SK-N-SH (cell line): ENCODE measurements at regions not wholly inside any gene's neighbourhood (a gene's known extent, or its start where the extent isn't known, plus 50 kb on each side); places are given as distances from the start of the nearest gene placed in this dataset.

Source experiments
- CTCF ChIA-PET: fragments of 300-600, 350-600 bp; formaldehyde crosslinking; extraction: SDS; loops from one replicate; lab custom pipeline; 2021; lab: Yijun Ruan, JAX
- POLR2A ChIA-PET: fragments of 350-600 bp; sonication (Branson Sonifier 250); formaldehyde crosslinking; extraction: SDS; loops from one replicate; lab custom pipeline; 2020; ENCODE audit warnings: antibody characterized with exemption, inconsistent platforms; lab: Yijun Ruan, JAX
- DNase-seq: peaks from one replicate; pipeline ENCODE4 v3.0.0; 2012
- H2AFZ ChIP-seq: fragments of 200-600 bp; sonication (generic); 2 replicates; pipeline ENCODE4 v1.8.1; 2016; ENCODE audit warnings: antibody characterized with exemption, mild to moderate bottlenecking, low read depth
- H3F3A ChIP-seq: fragments of 200-600 bp; sonication (generic); replicated peaks from 2 replicates; pipeline ENCODE3; 2016; ENCODE audit warnings: antibody characterized with exemption, mild to moderate bottlenecking; ENCODE audit not compliant: insufficient read depth
- H3K27ac ChIP-seq, 2 experiments: fragments of 200-500 bp in 1 of 2; fragments of 200-600 bp in 1 of 2; sonication (Bioruptor generic) in 1 of 2; sonication (generic), shearing (Covaris generic) in 1 of 2; 2 replicates each; pipeline versions ENCODE4 v1.5.1 to v1.6.1; 2014 to 2016; ENCODE audit warnings: low read depth in 2 of 2, inconsistent platforms in 1 of 2, low read length in 1 of 2, mild to moderate bottlenecking in 1 of 2, mixed read lengths in 1 of 2
- H3K27me3 ChIP-seq: fragments of 200-600 bp; sonication (generic), shearing (Covaris generic); 2 replicates; pipeline ENCODE4 v1.6.1; 2016; ENCODE audit warnings: mixed run types; ENCODE audit not compliant: insufficient read depth
- H3K36me3 ChIP-seq, 2 experiments: fragments of 200-500 bp in 1 of 2; fragments of 200-600 bp in 1 of 2; sonication (Bioruptor generic) in 1 of 2; sonication (generic) in 1 of 2; replicated peaks in 1 of 2; 2 replicates each; pipeline versions ENCODE3 to v1.5.1; 2014 to 2016; ENCODE audit warnings: low read length in 1 of 2, mild to moderate bottlenecking in 1 of 2; ENCODE audit not compliant: insufficient read depth in 2 of 2, control insufficient read depth in 1 of 2
- H3K4me1 ChIP-seq, 2 experiments: fragments of 200-500 bp in 1 of 2; fragments of 200-600 bp in 1 of 2; sonication (Bioruptor generic) in 1 of 2; sonication (generic), shearing (Covaris generic) in 1 of 2; 2 replicates each; pipeline versions ENCODE4 v1.5.1 to v1.6.1; 2014 to 2016; ENCODE audit warnings: low read depth in 1 of 2, low read length in 1 of 2, mixed run types in 1 of 2; ENCODE audit not compliant: insufficient read depth in 2 of 2, control insufficient read depth in 1 of 2
- H3K4me2 ChIP-seq: fragments of 200-600 bp; sonication (generic), shearing (Covaris generic); 2 replicates; pipeline ENCODE4 v1.6.1; 2017; ENCODE audit warnings: mixed run types
- H3K4me3 ChIP-seq, 2 experiments: fragments of 200-500 bp in 1 of 2; fragments of 200-600 bp in 1 of 2; sonication (Bioruptor generic) in 1 of 2; sonication (generic), shearing (Covaris generic) in 1 of 2; 2 replicates each; pipeline versions ENCODE4 v1.5.1 to v1.8.1; 2014 to 2016; ENCODE audit warnings: low read depth in 2 of 2, inconsistent platforms in 1 of 2, low read length in 1 of 2, mild to moderate bottlenecking in 1 of 2, mixed read lengths in 1 of 2, moderate library complexity in 1 of 2
- H3K79me2 ChIP-seq: fragments of 200-600 bp; sonication (generic); 2 replicates; pipeline ENCODE4 v1.8.1; 2017; ENCODE audit warnings: mild to moderate bottlenecking; ENCODE audit not compliant: insufficient read depth
- H3K9ac ChIP-seq: fragments of 200-600 bp; sonication (generic); 2 replicates; pipeline ENCODE4 v1.6.1; 2017; ENCODE audit warnings: mixed run types
- H3K9me2 ChIP-seq: fragments of 200-600 bp; sonication (generic); 2 replicates; pipeline ENCODE4 v1.6.1; 2017; ENCODE audit warnings: mixed run types
- H3K9me3 ChIP-seq: fragments of 200-600 bp; sonication (generic); 2 replicates; pipeline ENCODE4 v1.6.1; 2017; ENCODE audit warnings: mixed run types, mild to moderate bottlenecking, moderate library complexity
- H4K20me1 ChIP-seq: fragments of 200-600 bp; sonication (generic); 2 replicates; pipeline ENCODE4 v1.6.1; 2017; ENCODE audit warnings: mild to moderate bottlenecking, mixed run types; ENCODE audit not compliant: insufficient read depth
- CHD2 ChIP-seq: fragments of 150-350 bp; IDR thresholded peaks from 2 replicates; pipeline ENCODE4 v1.6.1; 2018; ENCODE audit warnings: low read length; ENCODE audit not compliant: partially characterized antibody
- ELF1 ChIP-seq: IDR thresholded peaks from 2 replicates; pipeline ENCODE4 v1.4.0; 2012
- EZH2phosphoT487 ChIP-seq: fragments of 200-600 bp; sonication (generic); IDR thresholded peaks from 2 replicates; pipeline ENCODE4 v1.6.1; 2017; ENCODE audit warnings: low read depth, mixed run types, mild to moderate bottlenecking, antibody characterized with exemption, moderate library complexity, borderline replicate concordance
- FOSL2 ChIP-seq: IDR thresholded peaks from 2 replicates; pipeline ENCODE4 v1.4.0; 2012; ENCODE audit warnings: low read depth, mild to moderate bottlenecking, moderate library complexity, borderline replicate concordance
- GABPA ChIP-seq: IDR thresholded peaks from 2 replicates; pipeline ENCODE4 v1.4.0; 2012; ENCODE audit warnings: low read depth, mild to moderate bottlenecking
- JUND ChIP-seq: IDR thresholded peaks from 2 replicates; pipeline ENCODE4 v1.4.0; 2012
- MEF2A ChIP-seq: IDR thresholded peaks from 2 replicates; pipeline ENCODE4 v1.4.0; 2012; ENCODE audit warnings: low read depth, borderline replicate concordance
- MXI1 ChIP-seq: IDR thresholded peaks from 2 replicates; pipeline ENCODE4 v1.6.1; 2012; ENCODE audit warnings: mild to moderate bottlenecking, low read depth, low read length, improper control_type of control experiment
- NRF1 ChIP-seq: IDR thresholded peaks from 2 replicates; pipeline ENCODE4 v1.6.1; 2012; ENCODE audit warnings: low read depth, mild to moderate bottlenecking, low read length
- RFX5 ChIP-seq: IDR thresholded peaks from 2 replicates; pipeline ENCODE4 v1.6.1; 2012; ENCODE audit warnings: mild to moderate bottlenecking, improper control_type of control experiment, low read length
- RXRA ChIP-seq: IDR thresholded peaks from 2 replicates; pipeline ENCODE4 v1.4.0; 2012; ENCODE audit warnings: low read depth, mild to moderate bottlenecking, borderline replicate concordance
- SIN3A ChIP-seq: IDR thresholded peaks from 2 replicates; pipeline ENCODE4 v1.6.1; 2012; ENCODE audit warnings: low read depth, mild to moderate bottlenecking, low read length, moderate library complexity, borderline replicate concordance
- TAF1 ChIP-seq: IDR thresholded peaks from 2 replicates; pipeline ENCODE4 v1.6.1; 2012; ENCODE audit warnings: low read depth, mild to moderate bottlenecking, low read length, moderate library complexity, borderline replicate concordance
- TEAD4 ChIP-seq: IDR thresholded peaks from 2 replicates; pipeline ENCODE4 v1.4.0; 2012; ENCODE audit warnings: mild to moderate bottlenecking, borderline replicate concordance; ENCODE audit not compliant: insufficient read depth
- YY1 ChIP-seq: IDR thresholded peaks from 2 replicates; pipeline ENCODE4 v1.4.0; 2012; ENCODE audit warnings: low read depth, mild to moderate bottlenecking
- WGBS: methylation state at CpG from one replicate; pipeline ENCODE4 v1.1.6; 2017; ENCODE audit warnings: low lambda C conversion rate; 5-methylcytosine and 5-hydroxymethylcytosine counted together
- TF ChIP-seq, protein P1 (sequence below): IDR thresholded peaks from 2 replicates; pipeline ENCODE4 v1.6.1; 2012; ENCODE audit warnings: mild to moderate bottlenecking, low read depth, low read length, moderate library complexity
- TF ChIP-seq, protein P2 (sequence below): fragments of 150-350 bp; IDR thresholded peaks from 2 replicates; pipeline ENCODE4 v1.6.1; 2016; ENCODE audit warnings: mild to moderate bottlenecking, low read depth, low read length
- TF ChIP-seq, protein P3 (sequence below): IDR thresholded peaks from 2 replicates; pipeline ENCODE4 v1.4.0; 2012; ENCODE audit warnings: low read depth, borderline replicate concordance
- TF ChIP-seq, protein P4 (sequence below): fragments of 200-600 bp; sonication (generic); IDR thresholded peaks from 2 replicates; pipeline ENCODE4 v1.6.1; 2017; ENCODE audit warnings: antibody characterized with exemption, mild to moderate bottlenecking, moderate library complexity

DNA sequence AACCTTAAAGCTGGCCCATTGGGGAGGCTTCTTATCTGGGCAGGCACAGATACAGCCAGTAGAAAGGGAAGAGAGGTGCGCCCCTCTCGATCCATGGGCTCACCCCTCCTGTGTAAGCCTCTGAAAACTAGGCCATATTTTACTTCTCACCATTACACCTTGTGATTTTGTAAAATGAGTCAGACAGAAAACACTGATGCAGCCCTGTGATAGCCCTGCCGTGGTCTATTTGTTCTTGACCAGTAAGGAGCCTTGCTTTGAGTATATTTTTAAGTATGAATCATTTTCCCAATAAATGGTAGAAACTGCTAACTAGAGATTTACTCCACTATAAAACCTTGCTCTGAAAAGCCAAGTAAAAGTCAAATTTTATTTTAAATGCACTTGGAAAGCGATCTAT, 329.8 kb upstream of the MBL2 start:
- CTCF ChIA-PET, result interaction anchor here (1.2 kb wide), 1 partner anchor 151 kb away, joined by 3 read pairs; no protein-coding TSS in a partner anchor
- 24% methylated on average over 4 of the region's 4 CpGs for WGBS

DNA sequence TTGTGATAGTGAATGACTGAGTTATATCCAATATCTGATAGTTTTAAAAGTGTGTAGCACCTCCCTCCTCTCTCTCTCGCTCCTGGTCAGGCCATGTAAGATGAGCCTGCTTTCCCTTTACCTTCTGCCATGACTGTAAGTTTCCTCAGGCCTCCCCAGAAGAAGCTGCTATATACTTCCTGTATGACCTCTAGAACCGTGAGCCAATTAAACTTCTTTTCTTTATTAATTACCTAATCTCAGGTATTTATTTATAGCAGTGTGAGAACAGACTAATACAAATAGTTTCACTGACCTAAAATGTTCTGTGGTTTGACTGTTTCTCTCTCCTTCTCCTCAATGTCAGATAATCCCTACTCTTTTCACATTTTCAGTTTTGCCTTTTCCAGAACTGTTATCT, 321.3 kb upstream of the MBL2 start:
- no peaks in the 10 kb centered on the region for H3K9me3 ChIP-seq
- WGBS, result 12% methylated on average over 2 of the region's 2 CpGs
- no peak overlapping the region for H2AFZ ChIP-seq
- H3K79me2 ChIP-seq, result no peaks in the 10 kb centered on the region
- H3F3A ChIP-seq, result no peaks in the 10 kb centered on the region
- no peaks in the 10 kb centered on the region for H3K36me3 ChIP-seq
- H3K9ac ChIP-seq, result no peak overlapping the region
- H3K4me2 ChIP-seq, result no peak overlapping the region
- TF ChIP-seq EZH2phosphoT487, result no peak
- TF ChIP-seq, protein P1, sequence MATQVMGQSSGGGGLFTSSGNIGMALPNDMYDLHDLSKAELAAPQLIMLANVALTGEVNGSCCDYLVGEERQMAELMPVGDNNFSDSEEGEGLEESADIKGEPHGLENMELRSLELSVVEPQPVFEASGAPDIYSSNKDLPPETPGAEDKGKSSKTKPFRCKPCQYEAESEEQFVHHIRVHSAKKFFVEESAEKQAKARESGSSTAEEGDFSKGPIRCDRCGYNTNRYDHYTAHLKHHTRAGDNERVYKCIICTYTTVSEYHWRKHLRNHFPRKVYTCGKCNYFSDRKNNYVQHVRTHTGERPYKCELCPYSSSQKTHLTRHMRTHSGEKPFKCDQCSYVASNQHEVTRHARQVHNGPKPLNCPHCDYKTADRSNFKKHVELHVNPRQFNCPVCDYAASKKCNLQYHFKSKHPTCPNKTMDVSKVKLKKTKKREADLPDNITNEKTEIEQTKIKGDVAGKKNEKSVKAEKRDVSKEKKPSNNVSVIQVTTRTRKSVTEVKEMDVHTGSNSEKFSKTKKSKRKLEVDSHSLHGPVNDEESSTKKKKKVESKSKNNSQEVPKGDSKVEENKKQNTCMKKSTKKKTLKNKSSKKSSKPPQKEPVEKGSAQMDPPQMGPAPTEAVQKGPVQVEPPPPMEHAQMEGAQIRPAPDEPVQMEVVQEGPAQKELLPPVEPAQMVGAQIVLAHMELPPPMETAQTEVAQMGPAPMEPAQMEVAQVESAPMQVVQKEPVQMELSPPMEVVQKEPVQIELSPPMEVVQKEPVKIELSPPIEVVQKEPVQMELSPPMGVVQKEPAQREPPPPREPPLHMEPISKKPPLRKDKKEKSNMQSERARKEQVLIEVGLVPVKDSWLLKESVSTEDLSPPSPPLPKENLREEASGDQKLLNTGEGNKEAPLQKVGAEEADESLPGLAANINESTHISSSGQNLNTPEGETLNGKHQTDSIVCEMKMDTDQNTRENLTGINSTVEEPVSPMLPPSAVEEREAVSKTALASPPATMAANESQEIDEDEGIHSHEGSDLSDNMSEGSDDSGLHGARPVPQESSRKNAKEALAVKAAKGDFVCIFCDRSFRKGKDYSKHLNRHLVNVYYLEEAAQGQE, result no peak
- no peak for TF ChIP-seq JUND
- TF ChIP-seq SIN3A, result no peak
- TF ChIP-seq ELF1, result no peak
- DNase-seq, result no peak
- no peak overlapping the region for H3K4me3 ChIP-seq
- POLR2A ChIA-PET, result no interaction called here
- H4K20me1 ChIP-seq, result no peaks in the 10 kb centered on the region
- no peaks in the 10 kb centered on the region; the same call in 1 of the 2 replicates for H3K27me3 ChIP-seq
- no peak overlapping the region for H3K27ac ChIP-seq
- no peaks in the 10 kb centered on the region for H3K4me1 ChIP-seq
- H3K9me2 ChIP-seq, result no peaks in the 10 kb centered on the region
- CTCF ChIA-PET, result no interaction called here

More for the DNA sequence above, 329.8 kb upstream of the MBL2 start:
- H3K4me3 ChIP-seq, result no peak overlapping the region
- no peaks in the 10 kb centered on the region for H4K20me1 ChIP-seq
- H2AFZ ChIP-seq, result no peak overlapping the region
- H3K79me2 ChIP-seq, result no peaks in the 10 kb centered on the region
- no peak overlapping the region for H3K4me2 ChIP-seq
- TF ChIP-seq TAF1 (no peak), RFX5 (no peak), ELF1 (no peak), EZH2phosphoT487 (no peak), YY1 (no peak), FOSL2 (no peak), GABPA (no peak), TEAD4 (no peak), CHD2 (no peak), MXI1 (no peak), RXRA (no peak), MEF2A (no peak), NRF1 (no peak)
- TF ChIP-seq, protein P2, sequence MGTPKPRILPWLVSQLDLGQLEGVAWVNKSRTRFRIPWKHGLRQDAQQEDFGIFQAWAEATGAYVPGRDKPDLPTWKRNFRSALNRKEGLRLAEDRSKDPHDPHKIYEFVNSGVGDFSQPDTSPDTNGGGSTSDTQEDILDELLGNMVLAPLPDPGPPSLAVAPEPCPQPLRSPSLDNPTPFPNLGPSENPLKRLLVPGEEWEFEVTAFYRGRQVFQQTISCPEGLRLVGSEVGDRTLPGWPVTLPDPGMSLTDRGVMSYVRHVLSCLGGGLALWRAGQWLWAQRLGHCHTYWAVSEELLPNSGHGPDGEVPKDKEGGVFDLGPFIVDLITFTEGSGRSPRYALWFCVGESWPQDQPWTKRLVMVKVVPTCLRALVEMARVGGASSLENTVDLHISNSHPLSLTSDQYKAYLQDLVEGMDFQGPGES, result no peak
- TF ChIP-seq, protein P3, sequence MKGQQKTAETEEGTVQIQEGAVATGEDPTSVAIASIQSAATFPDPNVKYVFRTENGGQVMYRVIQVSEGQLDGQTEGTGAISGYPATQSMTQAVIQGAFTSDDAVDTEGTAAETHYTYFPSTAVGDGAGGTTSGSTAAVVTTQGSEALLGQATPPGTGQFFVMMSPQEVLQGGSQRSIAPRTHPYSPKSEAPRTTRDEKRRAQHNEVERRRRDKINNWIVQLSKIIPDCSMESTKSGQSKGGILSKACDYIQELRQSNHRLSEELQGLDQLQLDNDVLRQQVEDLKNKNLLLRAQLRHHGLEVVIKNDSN, result no peak
- TF ChIP-seq, protein P4, sequence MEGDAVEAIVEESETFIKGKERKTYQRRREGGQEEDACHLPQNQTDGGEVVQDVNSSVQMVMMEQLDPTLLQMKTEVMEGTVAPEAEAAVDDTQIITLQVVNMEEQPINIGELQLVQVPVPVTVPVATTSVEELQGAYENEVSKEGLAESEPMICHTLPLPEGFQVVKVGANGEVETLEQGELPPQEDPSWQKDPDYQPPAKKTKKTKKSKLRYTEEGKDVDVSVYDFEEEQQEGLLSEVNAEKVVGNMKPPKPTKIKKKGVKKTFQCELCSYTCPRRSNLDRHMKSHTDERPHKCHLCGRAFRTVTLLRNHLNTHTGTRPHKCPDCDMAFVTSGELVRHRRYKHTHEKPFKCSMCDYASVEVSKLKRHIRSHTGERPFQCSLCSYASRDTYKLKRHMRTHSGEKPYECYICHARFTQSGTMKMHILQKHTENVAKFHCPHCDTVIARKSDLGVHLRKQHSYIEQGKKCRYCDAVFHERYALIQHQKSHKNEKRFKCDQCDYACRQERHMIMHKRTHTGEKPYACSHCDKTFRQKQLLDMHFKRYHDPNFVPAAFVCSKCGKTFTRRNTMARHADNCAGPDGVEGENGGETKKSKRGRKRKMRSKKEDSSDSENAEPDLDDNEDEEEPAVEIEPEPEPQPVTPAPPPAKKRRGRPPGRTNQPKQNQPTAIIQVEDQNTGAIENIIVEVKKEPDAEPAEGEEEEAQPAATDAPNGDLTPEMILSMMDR, result no peak
- H3K36me3 ChIP-seq, result no peaks in the 10 kb centered on the region
- H3K27ac ChIP-seq, result no peak overlapping the region
- H3K27me3 ChIP-seq, result no peaks in the 10 kb centered on the region
- H3K9me3 ChIP-seq, result no peaks in the 10 kb centered on the region
- no peaks in the 10 kb centered on the region for H3F3A ChIP-seq
- DNase-seq, result no peak
- no peaks in the 10 kb centered on the region for H3K4me1 ChIP-seq
- H3K9ac ChIP-seq, result no peak overlapping the region
- H3K9me2 ChIP-seq, result no peaks in the 10 kb centered on the region
- POLR2A ChIA-PET, result no interaction called here
